NCI-H2081 (cell line): ENCODE measurements at regions not wholly inside any gene's neighbourhood (a gene's known extent, or its start where the extent isn't known, plus 50 kb on each side); places are given as distances from the start of the nearest gene placed in this dataset.
"Not testable (repeated sequence)": the region's sequence is repeated elsewhere in the genome, so short reads cannot be mapped to it uniquely, and the experiment has no call there.

Experiments
- DNase-seq, 2 experiments: peaks; one replicate each; lab custom pipeline; 2025; lab: John Stamatoyannopoulos, UW

DNA sequence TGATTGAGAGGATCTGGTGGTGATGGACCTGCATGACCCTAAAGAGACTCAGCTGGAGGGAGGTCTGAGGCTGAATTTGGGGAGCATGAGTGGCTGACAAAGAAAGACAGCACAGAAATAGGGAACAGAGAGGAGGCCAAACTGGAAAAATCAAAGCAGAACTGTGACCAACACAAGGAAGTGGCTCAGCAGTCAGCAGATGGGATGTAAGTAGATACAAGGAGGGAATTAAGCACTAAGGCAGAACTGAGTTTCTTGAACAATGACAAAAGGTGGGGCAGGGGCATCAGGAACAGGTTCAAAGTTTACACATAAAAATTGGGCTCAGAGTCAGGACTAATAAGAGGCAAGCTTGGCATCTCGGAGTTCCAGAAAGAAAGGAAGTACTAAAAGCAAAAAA lies 144.3 kb upstream of the KLF3 start:
- no peak for DNase-seq

DNA sequence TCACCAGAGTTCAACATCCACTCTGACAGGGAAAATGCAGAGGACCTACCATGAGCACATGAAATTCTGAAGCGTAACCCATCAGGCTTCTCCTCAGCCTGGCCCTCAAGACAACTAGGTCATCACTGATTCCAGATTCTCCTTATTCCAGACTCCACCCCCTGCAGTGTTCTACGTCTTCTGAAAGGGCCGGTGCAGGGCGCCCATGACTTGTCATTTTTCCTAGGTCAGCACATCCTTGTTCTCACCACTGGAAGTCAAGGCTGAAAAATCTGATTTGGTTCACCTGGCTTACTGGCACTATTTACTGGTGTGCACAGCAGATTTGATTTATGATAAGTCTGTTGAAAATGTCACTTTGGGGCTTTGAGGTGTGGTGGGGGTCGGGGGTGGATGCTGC lies 140.9 kb upstream of the KLF3 start:
- no peak for DNase-seq

DNA sequence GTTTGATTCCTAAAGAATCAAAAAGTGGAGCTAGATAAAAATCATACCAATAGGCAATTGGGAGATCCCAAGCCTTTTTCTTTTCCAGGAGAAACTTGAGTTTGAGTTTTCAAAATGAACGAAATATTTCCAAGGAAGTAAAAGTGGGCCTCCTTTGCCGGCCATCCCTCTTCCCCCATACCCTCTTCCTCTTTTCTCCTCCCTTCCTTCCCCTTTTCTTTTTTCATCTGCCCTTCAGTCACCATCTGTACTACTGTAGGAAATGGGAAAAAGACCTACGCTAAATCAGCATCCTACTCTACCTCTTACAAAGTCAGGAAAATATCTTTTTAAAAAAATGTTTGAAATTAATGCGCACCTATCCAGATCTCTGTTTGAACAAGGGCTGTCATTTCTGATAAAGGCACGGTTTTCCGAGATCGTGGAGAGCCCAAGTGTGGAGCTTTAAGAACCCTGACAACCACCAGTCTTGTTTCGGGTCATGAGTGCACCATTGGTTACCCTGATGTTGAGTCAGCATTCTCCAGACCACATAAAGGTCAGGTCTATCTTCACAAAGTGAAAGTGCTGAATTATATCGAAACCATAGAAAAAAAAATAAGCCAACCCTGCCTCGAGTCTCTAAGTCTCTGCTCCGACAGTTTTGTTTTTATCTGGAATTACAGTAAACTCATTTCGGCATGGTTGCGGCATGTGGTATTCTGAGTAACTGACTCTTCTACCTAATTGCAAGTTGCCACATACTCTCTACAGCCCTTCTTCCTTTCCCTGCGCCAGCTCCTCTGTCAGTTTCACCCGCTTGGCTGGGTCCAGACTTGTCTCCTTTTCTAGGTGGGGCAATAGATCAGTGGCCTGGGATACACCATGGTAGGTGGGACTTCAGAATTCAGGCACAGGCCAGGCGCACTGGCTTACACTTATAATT lies 140.2 kb upstream of the KLF3 start:
- DNase-seq, result no peak

DNA sequence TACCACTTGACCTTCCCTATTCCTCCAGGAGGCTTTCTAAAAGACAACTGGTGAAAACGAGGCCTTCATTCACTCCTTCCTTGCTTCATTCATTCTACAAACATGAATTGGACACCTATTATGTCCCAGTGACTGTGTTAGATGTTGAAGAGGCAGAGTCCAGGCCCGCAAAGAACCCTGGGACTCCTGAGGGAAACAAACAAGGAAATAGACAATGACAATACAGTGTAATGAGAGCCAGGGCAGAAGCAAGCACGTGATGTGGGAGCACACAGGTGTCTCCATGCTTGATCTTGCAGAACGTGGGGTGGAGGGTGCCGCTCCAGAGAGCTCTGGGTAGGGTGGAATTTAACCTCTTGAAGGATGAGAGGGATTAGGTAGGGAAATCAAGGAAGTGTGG lies 137.6 kb upstream of the KLF3 start:
- no peak for DNase-seq

DNA sequence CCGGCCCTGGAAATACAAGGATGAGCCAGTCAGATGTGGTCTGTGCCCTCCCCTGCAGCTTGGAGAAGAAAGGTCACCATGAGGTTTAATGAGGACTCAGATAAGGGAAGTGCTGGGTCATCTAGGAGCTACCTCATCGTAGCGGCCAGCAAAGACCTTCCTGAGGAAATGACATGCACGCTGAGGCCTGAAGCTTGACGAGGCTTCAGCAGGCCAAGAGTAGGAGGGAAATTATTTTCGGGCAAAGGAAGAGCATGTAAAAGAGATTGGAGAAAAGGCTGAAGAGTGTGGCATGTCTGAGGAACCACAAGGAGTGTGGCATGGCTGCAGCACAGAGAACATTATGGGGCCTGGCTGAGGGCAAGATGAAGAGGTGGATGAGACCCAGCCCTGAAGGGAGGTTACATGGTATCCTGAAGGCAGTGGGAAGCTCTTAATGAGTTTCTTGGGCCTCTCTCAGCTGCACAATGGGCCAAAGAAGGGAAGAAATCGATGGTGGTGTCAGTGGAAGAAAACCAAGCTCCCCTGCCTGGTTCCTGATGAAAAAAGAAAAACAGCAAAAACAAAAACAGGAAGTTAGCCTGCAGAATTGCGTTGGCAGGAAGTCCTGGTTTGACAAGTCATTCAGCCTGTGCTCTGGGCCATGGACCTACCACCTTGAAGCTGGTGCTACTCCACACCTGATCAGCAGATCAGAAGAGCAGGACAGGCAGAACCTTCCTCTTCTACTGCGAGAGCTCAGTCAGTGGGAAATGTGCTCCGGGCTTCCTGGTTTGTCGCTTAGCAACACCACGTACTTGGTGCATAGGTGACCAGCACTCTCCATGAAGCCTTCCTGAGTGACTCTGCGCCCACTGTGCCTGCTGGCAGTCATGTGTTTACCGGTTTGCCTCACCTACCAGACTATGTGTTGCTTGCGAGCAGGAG lies 134.5 kb upstream of the KLF3 start:
- DNase-seq, result peak in 1 of 2 experiments; percentile 54

DNA sequence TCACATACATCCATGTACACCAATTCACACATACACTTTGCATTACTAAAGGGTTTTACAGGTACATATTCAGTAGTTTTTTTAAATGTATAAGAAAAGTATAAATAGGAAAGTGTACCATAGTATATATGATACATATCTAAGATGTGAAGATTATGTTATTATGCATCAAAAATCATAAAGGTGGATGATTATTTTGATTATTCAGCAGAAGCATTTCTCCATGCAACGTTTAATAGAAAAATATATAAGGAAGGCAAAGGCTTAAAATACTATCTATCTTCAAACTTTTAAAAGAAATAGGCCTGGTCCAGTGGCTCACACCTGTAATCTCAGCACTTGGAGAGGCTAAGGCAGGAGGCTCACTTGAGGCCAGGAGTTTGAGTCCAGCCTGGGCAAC lies 133.5 kb upstream of the KLF3 start:
- DNase-seq, result no peak

DNA sequence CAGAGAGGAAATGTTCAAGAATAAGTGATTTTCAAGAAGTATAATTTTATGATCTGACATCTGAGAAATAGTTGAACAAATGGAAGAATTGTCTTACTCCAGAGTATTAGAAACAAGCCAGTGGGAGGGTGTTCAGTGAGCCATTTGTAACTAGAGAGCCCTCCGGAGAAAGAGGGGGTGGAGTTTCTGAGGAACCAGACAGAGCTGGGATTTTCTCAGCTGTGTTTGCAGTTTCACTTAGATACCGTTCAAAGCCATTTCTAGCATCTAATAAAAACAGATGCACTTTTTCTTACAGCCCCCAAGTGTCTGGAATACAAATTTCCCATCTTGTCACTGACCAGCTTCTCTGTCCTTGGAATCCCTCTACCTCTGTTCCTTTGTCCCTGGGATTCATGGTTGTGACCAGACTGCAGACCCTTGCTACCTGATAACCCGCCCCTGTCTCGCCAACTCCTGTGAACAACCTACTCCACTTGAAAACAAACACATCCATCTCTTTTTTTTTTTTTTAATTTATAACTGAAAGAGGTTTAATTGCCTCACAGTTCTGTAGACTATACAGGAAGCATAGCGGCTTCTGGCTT lies 132.8 kb upstream of the KLF3 start:
- no peak for DNase-seq

DNA sequence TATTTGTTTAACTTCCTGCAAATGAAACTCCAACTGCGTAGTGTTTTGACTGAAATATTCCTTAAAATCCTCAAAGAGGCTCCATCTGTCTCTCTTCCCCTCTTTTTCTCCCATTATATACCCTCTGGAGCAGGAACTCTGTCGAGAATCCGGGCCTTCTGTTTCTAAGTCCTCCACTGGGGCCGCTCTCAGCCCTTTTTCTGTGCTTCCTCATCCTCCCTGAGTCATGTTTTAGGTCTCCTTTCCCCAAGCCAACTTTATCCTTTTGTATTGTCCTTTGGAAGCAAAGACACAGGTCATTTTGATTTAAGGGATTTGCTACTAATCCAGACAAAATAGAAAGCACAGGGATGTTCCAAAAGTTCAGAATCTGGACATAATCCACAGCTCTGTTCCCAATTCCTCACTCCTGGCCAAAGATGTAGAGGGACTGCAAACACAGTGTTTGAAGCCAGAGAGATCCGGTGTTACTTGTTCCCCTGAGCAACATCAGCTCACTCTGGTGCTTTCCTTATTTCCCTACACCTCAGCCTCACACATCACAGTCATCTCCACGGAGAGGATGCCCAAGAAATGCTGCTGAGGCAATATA lies 131.0 kb upstream of the KLF3 start:
- no peak for DNase-seq

DNA sequence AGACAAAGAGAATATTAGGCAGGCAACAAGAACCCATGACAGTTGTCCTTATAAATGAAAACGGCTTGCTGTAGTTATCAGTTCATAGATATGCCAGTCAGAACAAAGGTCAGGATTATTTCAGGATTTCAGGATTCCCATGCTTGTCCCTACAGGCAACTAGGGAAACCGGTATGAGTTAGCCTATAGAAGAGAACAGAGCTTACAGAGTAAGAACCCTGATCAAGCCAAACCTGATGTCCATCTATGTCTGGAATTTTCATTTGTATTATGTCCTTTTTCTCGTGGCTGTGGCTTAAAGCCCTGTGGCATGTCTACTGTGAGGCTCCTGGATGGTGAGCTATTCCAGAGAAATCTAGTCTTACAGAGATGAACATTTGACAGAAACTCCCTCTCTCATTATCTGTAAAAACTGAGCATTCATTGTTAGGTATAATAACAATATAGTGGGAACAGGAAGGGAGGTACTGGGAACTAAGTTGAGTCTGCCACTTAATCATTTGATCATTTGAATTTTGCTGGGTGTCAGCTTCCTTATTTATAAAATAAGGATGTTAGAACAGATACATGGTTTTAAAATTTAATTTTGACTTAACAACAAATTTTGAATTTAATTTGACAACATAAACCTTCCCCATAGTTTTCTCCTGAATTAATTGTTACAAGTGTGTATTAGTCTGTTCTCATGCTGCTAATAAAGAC lies 129.5 kb upstream of the KLF3 start:
- DNase-seq, result no peak

DNA sequence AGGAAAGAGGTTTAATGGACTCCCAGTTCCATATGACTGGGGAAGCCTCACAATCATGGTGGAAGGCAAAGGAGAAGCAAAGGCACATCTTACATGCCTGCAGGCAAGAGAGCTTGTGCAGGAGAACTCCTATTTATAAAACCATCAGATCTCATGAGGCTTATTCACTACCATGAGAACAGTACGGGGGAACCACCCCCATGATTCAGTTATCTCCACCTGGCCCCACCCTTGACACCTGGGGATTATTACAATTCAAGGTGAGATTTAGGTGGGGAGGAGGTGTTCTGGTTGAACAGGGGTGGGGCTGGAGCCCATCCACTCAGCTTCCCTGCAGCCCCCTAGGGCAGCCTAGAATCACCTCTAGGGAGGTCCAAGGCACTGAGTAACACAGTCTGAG lies 128.9 kb upstream of the KLF3 start:
- not testable (repeated sequence) for DNase-seq

DNA sequence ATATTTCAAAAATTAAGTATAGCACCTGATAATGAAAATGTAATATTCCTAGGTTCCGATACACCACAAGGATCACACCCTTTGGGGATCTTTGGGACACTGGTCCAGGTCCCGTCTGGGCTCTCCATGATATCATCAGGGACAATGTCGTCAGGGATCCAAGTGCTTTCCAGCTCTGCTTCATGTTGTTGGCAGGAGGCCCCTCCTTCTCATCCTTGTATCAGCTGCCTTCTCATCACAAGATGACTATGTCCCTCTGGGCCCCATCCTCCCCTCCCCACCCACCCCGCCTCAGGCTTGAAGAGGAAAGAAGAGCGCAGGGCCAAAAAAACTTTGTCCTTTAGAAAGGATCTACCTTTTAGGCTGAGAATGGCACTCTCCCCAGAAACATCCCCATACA lies 128.3 kb upstream of the KLF3 start:
- DNase-seq, result no peak

DNA sequence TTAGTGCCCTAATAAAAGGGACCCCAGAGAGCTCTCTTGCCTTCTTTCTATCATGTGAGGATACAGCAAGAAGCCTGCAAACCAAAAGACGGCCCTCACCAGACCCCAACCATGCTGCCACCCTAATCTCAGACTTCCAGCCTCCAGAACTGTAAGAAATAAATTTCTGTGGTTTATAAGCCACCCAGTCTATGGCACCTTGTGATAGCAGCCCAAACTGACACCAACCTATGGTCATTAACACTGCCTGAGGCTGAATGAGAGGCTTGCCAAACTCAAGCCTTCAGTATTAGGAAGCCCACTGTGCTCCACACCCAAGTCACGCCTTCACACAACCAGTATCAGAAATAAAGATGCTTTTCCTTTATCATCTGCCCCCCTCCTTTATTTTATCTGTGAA lies 127.3 kb upstream of the KLF3 start:
- DNase-seq, result no peak

DNA sequence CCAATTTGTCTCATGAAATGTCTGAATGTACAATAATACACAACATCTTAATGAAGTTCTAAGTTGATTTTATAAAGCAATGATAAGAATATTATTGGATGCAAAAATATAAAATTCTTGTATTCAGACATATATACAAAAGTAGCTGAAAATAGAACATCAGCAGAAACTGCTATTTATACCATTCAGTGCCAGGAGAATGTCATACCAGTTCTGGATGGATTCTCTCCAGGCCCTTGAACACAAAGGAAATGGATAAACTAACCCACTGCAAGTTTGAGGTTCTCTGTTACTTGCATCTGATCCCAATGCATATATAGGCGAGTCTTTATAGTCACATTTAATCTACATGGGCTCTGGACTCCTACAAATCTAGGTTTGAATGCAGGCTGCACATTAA lies 126.3 kb upstream of the KLF3 start:
- DNase-seq, result no peak

DNA sequence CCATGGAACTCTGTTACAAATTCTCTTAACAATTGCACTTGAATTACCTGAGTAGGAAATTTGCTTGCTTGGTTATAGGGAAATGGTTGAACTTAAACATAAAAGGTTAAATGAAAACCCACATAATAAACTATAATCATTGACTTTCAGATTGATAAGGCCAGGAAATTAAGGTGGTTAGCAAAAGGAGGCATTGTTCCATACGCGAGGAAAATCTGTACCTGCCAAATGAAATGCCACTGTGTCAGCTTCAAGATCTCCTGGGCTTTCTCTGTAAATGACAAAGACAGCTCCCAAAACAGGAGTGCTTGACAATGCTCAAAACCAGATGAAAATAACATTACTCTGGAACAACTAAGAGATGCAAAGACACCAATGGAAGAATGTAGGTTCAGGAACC lies 125.5 kb upstream of the KLF3 start:
- no peak for DNase-seq

DNA sequence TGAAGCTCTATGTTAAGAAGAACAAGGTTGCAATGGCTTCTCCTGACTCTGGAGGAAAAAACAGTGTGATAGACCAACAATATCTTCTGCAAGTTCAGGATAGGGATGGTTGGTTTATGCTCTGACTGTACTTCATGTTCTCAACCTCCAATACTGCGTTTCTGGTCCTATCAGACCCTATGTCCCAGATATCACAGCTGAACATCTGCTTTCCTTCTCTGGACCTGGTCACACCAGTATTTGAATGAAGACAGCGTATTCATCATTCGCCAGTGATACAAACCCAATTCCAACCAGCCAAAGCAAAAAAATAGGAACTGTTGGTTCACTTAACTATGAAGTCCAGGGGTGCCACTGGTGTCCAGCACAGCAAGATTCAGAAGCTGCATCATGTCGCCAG lies 124.5 kb upstream of the KLF3 start:
- no peak for DNase-seq

DNA sequence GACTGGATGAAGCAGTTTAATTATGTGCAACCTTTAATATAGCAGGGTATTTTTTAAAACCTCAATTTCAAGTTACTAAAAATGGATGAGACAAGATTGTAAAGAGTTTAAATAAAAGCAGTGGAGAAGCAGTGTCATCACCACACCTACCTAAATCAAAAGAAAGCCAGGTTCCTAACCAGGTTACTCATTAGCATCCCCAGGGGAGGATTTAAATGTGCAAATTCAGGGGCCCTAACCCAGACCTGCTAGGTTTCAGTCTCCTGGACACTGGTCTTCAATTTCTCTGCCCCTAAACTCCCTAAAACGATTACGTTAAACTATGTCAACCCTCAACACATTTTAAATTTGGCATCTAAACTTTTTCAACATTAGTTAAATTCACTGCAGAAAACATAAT lies 116.9 kb upstream of the KLF3 start:
- DNase-seq, result no peak

DNA sequence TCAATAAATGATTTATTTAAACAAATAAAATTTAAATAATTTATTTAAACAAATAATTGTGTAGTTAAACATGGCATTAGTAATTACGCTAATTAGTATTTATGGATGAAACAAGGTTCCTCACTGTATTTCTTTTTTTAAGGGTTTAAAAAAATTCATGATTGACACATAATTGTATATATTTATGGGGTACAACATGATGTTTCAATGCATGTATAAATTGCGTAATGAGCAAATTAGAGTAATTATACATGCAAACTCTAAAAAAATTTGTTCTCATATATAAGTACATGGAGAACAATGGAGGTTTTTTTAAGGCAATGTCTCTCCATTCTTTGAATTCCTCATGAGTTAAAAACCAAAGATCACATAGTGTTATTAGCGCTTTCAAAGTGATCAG lies 115.7 kb upstream of the KLF3 start:
- DNase-seq, result no peak

DNA sequence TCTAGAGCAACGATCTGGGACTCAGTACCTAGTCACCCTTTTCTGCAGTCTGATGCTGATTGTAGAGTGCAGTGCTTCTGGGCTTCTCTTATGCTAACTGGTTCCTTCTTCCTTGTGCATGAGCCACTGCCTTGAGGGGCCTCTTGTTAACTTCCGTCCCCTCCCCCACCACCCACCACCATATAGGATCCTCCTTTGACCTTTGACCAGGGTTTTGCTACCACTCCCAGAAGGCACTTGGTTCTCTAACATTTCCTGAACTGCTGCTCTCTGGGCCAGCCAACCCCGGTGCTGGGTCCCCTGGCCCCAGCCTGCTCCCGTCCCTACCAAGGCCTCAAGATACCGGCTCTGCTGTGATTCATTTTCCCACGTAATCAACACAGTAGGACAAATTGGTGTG lies 104.6 kb upstream of the KLF3 start:
- no peak for DNase-seq

DNA sequence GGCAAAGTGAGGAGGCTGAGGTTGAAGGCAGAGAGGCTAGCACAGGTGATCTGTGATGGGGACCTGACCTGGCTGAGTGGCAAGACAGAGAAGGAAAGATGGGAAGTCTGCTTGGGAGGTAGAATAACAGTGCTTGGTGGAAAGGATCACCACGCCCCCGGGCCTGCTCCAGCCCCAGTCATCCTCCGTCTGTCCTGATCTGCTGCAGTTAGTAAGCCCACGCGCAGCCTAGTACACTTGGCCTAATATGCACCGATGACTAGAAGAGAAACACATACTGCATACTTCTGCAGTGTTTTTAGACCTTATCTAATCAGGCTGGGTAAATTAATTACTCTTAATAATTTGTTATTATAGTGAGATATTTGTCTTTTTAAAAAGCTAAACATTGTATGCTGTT lies 103.7 kb upstream of the KLF3 start:
- DNase-seq, result no peak

DNA sequence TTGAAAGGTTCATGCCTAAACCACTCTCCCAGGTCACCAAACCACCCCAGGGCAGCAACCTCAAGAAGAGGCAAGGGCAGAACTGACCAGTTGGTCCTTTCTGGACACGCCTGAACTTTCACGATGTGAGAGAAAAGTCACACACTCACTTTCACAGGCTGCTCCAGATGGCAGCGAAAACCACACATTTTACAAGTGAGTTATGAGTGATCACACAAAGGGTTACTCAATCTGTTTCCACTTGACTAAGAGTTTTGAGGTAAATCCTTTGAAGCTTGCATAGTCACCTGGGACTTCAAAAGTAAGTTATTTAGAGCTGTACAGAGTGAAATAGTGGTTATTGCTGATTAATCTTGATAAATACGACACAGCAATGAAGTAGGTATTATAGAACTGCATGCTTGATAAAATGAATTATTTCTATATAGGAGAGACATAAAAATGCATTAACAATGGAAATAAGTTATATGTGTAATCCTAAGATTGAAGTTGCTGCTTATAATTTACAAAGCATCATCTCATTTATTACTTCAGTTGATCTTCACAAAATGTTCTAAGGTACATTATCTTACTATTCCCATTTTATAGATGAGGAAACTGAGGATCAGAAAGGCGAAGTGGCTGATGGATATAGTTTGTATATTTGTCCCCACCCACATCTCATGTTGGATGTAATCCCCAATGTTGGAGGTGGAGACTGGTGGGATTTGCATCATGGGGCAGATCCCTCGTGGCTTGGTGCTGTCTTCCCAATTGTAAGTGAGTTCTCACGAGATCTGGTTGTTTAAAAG lies 103.0 kb upstream of the KLF3 start:
- DNase-seq, result no peak

DNA sequence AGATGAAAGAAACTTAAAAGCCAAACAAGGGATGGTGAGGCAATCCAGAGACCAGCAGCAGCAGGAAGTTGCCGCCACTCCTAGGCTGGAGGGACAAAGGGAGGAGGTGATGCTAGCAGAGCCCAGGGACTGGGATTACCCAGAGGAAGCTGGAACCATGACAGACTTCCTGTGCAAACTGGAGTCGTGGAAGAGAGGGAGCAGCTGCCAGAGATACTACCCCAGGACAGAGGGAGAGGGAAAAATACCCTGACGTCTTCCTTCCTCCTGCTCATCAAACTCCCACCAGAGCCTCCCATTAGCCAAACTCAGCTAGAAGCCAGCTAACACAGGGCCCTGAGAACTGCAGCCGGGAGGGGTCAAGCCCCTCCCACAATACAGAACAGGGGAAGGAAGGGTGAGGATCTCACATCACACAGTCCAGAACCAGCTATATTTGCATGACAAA lies 101.2 kb upstream of the KLF3 start:
- DNase-seq, result peak in 1 of 2 experiments; percentile 31
